ENCODE measurements at regions not wholly inside any gene's neighbourhood (a gene's known extent, or its start where the extent isn't known, plus 50 kb on each side); places are given as distances from the start of the nearest gene placed in this dataset.
"Not testable (repeated sequence)": the region's sequence is repeated elsewhere in the genome, so short reads cannot be mapped to it uniquely, and the experiment has no call there.

- no peak for DNase-seq (ENCODE audit: extremely low read depth in 1 of 2, low read depth in 1 of 2)
These were observed 156.6 kb upstream of the GRK3 start for GRCh38 chr22:25407859-25408229.

DNA sequence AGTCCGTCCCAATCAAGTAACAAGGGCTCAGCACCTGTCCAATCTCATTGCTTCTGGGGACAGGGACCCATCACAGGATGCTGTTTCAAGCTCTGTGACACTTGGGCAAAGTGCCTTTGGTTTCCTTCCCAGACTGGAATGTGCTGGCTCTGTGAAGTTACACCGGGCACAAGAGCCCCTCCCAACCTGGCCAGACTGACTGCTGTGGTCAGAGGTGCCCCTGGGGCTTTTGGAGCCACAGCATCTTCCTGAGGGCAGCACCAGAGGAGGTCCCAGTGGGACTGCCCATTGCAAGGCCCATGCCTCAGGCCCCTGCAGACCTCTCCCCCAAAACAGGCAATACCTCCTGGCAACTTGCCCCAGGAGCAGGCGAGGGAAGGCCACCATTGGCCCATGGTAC is 155.2 kb upstream of the GRK3 start:
- no peak for DNase-seq (ENCODE audit: extremely low read depth in 1 of 2, low read depth in 1 of 2)

DNA sequence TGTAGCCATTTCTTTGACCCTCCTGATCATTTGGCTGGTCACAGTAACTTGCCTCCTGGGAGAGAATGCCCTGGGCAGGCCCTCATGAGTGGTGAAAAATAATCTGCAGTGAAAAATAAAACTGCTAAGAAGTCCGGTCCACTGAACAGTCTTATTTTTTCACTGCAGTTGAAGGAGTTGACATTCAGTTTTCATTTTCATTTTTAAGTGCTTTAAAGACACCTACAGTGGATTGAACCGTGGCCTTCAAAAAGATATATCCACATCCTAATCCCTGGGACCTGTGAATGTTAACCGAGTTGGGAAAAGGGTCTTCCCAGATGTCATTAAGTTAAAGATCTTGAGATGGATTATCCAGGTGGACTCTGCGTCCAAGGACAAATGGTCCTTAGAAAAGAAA is 153.6 kb upstream of the GRK3 start:
- no peak for DNase-seq (ENCODE audit: extremely low read depth in 1 of 2, low read depth in 1 of 2)

DNA sequence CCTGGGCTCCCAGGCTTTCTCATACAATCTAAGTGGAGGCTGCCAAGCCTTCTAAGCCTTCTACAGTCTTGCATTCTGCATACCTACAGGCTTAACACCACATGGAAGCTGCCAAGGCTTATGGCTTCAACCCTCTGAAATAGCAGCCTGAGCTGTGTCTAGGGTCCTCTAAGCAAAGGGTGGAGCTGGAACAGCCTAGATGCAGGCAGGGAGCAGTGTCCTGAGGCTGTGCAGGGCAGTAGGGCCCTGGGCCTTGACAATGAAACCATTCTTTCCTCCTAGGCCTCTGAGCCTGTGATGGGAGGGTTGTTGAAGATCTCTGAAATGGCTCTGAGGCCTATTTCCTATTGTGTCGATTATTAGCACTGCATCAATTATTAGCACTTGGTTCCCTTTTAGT is 150.9 kb upstream of the GRK3 start:
- DNase-seq (ENCODE audit: extremely low read depth in 1 of 2, low read depth in 1 of 2): no peak

- not testable (repeated sequence) for DNase-seq (ENCODE audit: extremely low read depth in 1 of 2, low read depth in 1 of 2)
These were observed 148.7 kb upstream of the GRK3 start for GRCh38 chr22:25415731-25416130.

- DNase-seq (ENCODE audit: extremely low read depth in 1 of 2, low read depth in 1 of 2): not testable (repeated sequence)
These were observed 146.6 kb upstream of the GRK3 start for GRCh38 chr22:25417826-25418225.

- no peak for DNase-seq (ENCODE audit: extremely low read depth in 1 of 2, low read depth in 1 of 2)
These were observed 145.0 kb upstream of the GRK3 start for GRCh38 chr22:25419247-25420113.

GRCh38 chr22:25420114-25420441 is 144.4 kb upstream of the GRK3 start:
- not testable (repeated sequence) for DNase-seq (ENCODE audit: extremely low read depth in 1 of 2, low read depth in 1 of 2)

- no peak for DNase-seq (ENCODE audit: extremely low read depth in 1 of 2, low read depth in 1 of 2)
These were observed 144.0 kb upstream of the GRK3 start for GRCh38 chr22:25420471-25420924.

DNA sequence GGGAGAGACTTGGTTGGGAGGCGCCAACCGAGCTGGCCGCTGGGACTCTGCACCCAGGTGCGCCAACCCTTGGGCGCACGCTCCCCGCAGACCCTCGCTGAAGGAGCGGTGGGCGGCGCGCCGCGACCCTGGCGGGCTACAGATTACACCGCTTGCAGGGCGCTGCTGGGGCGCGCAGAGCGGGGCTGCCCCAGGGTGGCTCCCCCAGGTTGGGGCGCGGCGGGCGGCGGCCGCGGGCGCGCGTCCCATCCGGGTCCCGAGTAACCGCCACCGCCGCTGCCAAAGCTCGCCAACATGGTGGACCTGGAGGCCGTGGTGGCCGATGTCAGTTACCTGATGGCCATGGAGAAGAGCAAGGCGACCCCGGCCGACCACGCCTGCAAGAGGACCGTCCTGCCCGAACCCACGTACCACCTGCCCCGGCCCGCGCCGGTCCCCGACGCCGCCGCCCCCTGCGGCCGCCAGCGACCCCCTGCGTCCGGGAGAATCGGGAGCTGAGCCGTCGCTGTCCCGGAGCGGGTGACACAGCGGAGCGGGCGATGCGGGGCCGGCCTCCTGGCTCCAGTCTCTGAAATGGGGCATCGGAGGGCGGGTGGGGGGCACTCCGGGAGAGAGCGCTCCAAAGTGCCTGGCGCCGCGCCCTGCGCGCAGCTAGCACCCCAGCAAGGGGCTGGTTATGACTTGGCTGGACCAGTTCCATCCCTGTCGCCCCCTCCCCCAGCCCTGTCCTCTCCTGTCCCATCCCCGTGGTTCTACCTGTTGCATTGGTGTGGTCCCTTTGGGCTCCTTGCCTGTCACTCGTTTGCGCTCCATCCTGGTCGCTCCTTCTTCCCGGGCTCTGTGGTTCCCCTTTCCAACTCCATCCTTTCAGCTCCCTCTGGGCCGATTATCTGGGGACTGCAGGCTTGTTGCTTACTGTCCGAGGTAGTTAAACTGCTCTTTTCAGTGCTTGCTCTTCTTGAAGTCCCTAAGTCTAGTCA is 143.3 kb upstream of the GRK3 start:
- DNase-seq (ENCODE audit: extremely low read depth in 1 of 2, low read depth in 1 of 2): no peak

DNA sequence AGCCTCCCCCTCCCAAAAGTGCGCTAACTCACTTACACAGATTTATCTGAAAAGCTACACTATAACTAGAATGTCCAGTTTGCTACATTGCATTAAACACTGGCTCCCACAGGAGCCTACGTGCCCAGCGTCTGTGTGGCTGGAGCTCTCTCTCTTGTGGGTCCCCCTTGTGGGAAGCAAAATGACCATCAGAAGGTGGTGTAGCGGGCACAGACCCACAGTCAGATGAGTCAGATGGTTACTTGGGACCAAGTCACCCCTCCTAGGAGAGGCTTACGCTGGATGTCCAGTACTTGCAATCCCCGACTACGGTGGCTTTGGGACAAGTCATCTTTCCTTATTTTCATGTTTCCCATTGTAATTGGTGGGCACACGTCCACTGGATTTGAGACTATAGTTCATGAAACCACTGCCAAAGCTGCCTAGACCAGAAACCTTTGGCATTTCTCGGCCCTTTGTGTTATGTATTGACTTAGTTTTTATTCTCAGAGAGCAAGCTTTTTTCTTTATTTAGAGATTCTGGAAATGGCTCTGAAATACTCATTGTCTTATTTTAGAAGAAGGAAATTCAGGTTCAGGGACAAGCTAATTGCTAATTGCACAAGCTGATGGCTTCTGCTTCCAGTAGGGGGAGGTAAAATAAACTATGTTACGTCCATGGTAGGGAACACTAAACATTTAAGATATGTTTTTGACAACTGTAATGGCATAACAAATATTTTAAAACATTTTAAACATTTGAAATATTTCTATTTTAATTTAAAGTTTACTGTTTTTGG is 137.8 kb upstream of the GRK3 start:
- not testable (repeated sequence) for DNase-seq (ENCODE audit: extremely low read depth in 1 of 2, low read depth in 1 of 2)

GRCh38 chr22:25431637-25432342 is 132.7 kb upstream of the GRK3 start:
- not testable (repeated sequence) for DNase-seq (ENCODE audit: extremely low read depth in 1 of 2, low read depth in 1 of 2)

DNA sequence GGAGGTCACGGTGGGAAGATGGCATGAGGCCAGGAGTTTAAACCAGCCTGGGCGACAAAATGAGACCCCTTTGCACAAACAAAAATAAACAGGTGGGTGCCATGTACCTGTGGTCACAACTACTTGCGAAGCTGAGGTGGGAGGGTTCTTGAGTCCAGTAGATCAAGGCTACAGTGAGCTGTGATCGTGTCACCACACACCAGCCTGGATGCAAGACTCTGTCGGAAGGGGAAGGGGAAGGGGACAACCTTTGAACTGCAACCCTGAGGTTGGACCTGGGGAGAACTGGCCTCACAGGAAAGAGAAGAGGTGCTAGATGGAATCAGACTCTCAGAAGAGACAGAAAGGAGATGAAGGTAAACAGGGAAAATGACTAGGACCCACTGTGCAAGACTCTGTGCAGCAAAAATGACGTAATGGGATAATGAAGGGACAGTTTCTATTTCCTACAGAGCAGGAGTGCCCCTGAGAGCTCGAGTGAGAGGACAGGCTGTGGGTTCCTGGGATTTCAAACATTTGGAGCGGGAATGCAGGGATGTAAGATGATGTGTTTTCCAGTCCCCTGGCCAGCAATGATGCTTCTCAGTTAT is 131.0 kb upstream of the GRK3 start:
- not testable (repeated sequence) for DNase-seq (ENCODE audit: extremely low read depth in 1 of 2, low read depth in 1 of 2)

GRCh38 chr22:25437414-25438160 is 126.9 kb upstream of the GRK3 start:
- DNase-seq (ENCODE audit: extremely low read depth in 1 of 2, low read depth in 1 of 2): no peak

- DNase-seq (ENCODE audit: extremely low read depth in 1 of 2, low read depth in 1 of 2): no peak
These were observed 117.3 kb upstream of the GRK3 start for GRCh38 chr22:25447067-25447685.

DNA sequence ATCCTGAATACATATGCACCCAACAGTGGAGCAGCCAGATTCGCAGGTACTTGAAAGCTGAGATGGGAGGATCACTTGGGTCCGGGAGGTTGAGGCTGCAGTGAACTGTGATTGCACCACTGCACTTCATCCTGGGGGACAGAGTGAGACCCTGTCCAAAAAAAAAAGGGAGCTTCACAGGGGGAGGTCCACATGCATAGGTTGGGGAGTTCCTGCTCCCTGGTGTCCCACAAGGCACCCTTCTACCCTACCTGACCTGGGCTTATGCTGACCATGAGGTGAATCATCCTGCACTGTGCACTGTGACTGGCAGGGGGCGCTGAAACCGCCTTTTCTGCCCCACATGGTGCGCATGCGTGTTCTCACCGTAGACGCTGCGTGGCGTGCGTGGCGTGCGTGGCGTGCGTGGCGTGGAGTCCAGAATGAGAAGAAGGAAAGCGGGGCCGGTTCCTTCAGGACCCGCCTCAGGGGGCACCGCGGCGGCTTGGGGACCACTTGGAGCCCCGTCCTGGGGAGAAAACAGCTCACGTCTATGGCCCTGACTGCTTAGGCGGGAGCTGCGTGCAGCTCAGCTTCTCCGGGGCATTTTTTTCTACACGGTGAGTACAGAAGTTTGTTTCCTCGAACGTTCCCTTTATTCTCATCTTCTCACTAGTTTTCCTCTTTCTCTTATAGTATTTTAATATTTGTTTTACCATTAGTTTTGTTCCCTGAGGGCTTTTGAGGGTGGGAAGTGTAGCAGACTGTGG is 116.6 kb upstream of the GRK3 start:
- DNase-seq (ENCODE audit: extremely low read depth in 1 of 2, low read depth in 1 of 2): peak; percentile 70 to 86

GRCh38 chr22:25448435-25449051 is 115.9 kb upstream of the GRK3 start:
- no peak for DNase-seq (ENCODE audit: extremely low read depth in 1 of 2, low read depth in 1 of 2)

All from stimulated activated CD8-positive, alpha-beta memory T cell treated with anti-CD3 and anti-CD28 coated beads, Interleukin-7, amount 100 ng/mL, for 48 hours (primary cell).